OCI-LY1 (cell line): ENCODE measurements at regions not wholly inside any gene's neighbourhood (a gene's known extent, or its start where the extent isn't known, plus 50 kb on each side); places are given as distances from the start of the nearest gene placed in this dataset.

Experiments used
- H2AFZ ChIP-seq: fragments of 200-600 bp; sonication (generic), shearing (Covaris generic); 2 replicates; pipeline ENCODE4 v1.6.0; 2014; ENCODE audit warnings: antibody characterized with exemption, mild to moderate bottlenecking, low read length
- H3F3A ChIP-seq: fragments of 200-600 bp; sonication (generic), shearing (Covaris generic); 2 replicates; pipeline ENCODE4 v1.6.0; 2014; ENCODE audit warnings: mild to moderate bottlenecking, antibody characterized with exemption, low read length, moderate library complexity; ENCODE audit not compliant: insufficient read depth
- H3K27ac ChIP-seq: fragments of 200-600 bp; sonication (generic); 2 replicates; pipeline ENCODE4 v1.5.1; 2014; ENCODE audit warnings: low read length, mixed run types, mild to moderate bottlenecking, low read depth; ENCODE audit not compliant: poor library complexity, severe bottlenecking
- H3K27me3 ChIP-seq: fragments of 200-600 bp; sonication (generic); 2 replicates; pipeline ENCODE4 v1.6.0; 2014; ENCODE audit warnings: antibody characterized with exemption, mild to moderate bottlenecking, low read length, moderate library complexity; ENCODE audit not compliant: insufficient read depth
- H3K36me3 ChIP-seq: fragments of 200-600 bp; sonication (generic); 2 replicates; pipeline ENCODE4 v1.6.1; 2014; ENCODE audit warnings: mild to moderate bottlenecking, antibody characterized with exemption, low read length, moderate library complexity, mixed read lengths; ENCODE audit not compliant: insufficient read depth
- H3K4me1 ChIP-seq: fragments of 200-600 bp; sonication (generic); 2 replicates; pipeline ENCODE4 v1.5.1; 2014; ENCODE audit warnings: mild to moderate bottlenecking, low read length, moderate library complexity; ENCODE audit not compliant: insufficient read depth, severe bottlenecking
- H3K4me2 ChIP-seq: fragments of 200-600 bp; sonication (generic), shearing (Covaris generic); 2 replicates; pipeline ENCODE4 v1.6.1; 2014; ENCODE audit warnings: low read length
- H3K4me3 ChIP-seq: fragments of 200-600 bp; sonication (generic); 2 replicates; pipeline ENCODE4 v1.5.1; 2014; ENCODE audit warnings: low read length, low read depth, mild to moderate bottlenecking, mixed read lengths; ENCODE audit not compliant: poor library complexity, severe bottlenecking
- H3K79me2 ChIP-seq: fragments of 200-600 bp; shearing (Covaris generic); 2 replicates; pipeline ENCODE4 v1.6.1; 2016; ENCODE audit warnings: mixed run types, low read length, mixed read lengths; ENCODE audit not compliant: insufficient read depth
- H3K9ac ChIP-seq: fragments of 200-600 bp; sonication (generic), shearing (Covaris generic); 2 replicates; pipeline ENCODE4 v1.6.1; 2014; ENCODE audit warnings: mild to moderate bottlenecking, low read length, mixed read lengths
- H3K9me2 ChIP-seq: fragments of 200-600 bp; sonication (generic), shearing (Covaris generic); 2 replicates; pipeline ENCODE4 v1.6.1; 2014; ENCODE audit warnings: low read depth, mild to moderate bottlenecking, low read length, mixed read lengths
- H3K9me3 ChIP-seq: fragments of 200-600 bp; shearing (Covaris generic); 2 replicates; pipeline ENCODE4 v1.6.1; 2014; ENCODE audit warnings: low read length, mixed read lengths
- H4K20me1 ChIP-seq: fragments of 200-600 bp; sonication (generic), shearing (Covaris generic); 2 replicates; pipeline ENCODE4 v1.6.0; 2016; ENCODE audit warnings: mild to moderate bottlenecking, low read length; ENCODE audit not compliant: insufficient read depth
- EZH2 ChIP-seq: fragments of 200-600 bp; sonication (generic), shearing (Covaris generic); IDR thresholded peaks from 2 replicates; pipeline ENCODE4 v1.8.0; 2017; ENCODE audit warnings: borderline replicate concordance, mixed run types, mild to moderate bottlenecking, antibody characterized with exemption, low read length, moderate library complexity, mixed read lengths
- TF ChIP-seq, protein P1 (sequence below): fragments of 200-600 bp; sonication (generic), shearing (Covaris generic); IDR thresholded peaks from 2 replicates; pipeline ENCODE4 v1.5.1; 2017; ENCODE audit warnings: mild to moderate bottlenecking, antibody characterized with exemption, low read length, moderate library complexity, mixed read lengths

DNA sequence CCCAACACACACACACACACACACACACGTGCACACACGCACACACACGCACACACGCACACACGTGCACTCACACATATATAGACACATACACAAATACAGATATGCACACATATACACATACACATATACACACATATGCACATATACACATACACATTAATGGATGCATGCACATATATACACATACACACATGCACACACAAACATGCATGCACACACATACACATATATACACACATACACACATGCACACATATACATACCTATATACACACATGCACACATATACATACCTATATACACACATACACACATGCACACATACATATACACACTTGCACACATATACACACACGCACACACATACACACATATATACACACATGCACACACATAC is 312.4 kb upstream of the PFKP start:
- Histone ChIP-seq H3F3A (no peaks in the 10 kb centered on the region), H3K27me3 (no peaks in the 10 kb centered on the region), H3K9me3 (no peaks in the 10 kb centered on the region), H3K4me1 (no peaks in the 10 kb centered on the region), H2AFZ (no peak overlapping the region), H3K9ac (no peak overlapping the region), H3K9me2 (no peaks in the 10 kb centered on the region), H3K4me3 (no peak overlapping the region), H4K20me1 (no peaks in the 10 kb centered on the region), H3K79me2 (no peaks in the 10 kb centered on the region), H3K4me2 (no peak overlapping the region), H3K27ac (no peak overlapping the region), H3K36me3 (no peaks in the 10 kb centered on the region)
- TF ChIP-seq, protein P1, sequence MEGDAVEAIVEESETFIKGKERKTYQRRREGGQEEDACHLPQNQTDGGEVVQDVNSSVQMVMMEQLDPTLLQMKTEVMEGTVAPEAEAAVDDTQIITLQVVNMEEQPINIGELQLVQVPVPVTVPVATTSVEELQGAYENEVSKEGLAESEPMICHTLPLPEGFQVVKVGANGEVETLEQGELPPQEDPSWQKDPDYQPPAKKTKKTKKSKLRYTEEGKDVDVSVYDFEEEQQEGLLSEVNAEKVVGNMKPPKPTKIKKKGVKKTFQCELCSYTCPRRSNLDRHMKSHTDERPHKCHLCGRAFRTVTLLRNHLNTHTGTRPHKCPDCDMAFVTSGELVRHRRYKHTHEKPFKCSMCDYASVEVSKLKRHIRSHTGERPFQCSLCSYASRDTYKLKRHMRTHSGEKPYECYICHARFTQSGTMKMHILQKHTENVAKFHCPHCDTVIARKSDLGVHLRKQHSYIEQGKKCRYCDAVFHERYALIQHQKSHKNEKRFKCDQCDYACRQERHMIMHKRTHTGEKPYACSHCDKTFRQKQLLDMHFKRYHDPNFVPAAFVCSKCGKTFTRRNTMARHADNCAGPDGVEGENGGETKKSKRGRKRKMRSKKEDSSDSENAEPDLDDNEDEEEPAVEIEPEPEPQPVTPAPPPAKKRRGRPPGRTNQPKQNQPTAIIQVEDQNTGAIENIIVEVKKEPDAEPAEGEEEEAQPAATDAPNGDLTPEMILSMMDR = no peak
- TF ChIP-seq EZH2 = no peak

DNA sequence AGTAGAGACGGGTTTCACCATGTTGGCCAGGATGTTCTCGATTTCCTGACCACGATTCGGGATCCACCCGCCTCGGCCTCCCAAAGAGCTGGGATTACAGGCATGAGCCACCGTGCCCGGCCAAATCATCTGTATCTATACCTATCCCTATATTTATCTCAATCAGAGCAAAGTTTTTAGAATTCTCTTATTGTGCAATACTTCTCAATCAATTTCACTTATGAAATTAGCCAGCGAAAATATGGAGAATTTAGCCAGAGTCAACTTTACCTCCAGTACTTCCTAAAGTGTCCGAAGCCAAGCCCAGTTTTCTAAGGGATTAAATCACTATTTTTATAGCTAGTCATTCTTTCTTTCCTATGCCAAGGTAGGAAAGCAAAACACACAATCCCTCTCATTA is 319.1 kb upstream of the PFKP start:
- Histone ChIP-seq H3F3A (no peaks in the 10 kb centered on the region), H3K79me2 (no peaks in the 10 kb centered on the region), H3K4me2 (no peak overlapping the region), H3K27me3 (no peaks in the 10 kb centered on the region), H4K20me1 (no peaks in the 10 kb centered on the region), H3K36me3 (no peaks in the 10 kb centered on the region), H3K9me2 (no peaks in the 10 kb centered on the region), H3K9ac (no peak overlapping the region), H3K4me1 (no peaks in the 10 kb centered on the region), H3K9me3 (no peaks in the 10 kb centered on the region), H3K27ac (no peak overlapping the region), H3K4me3 (no peak overlapping the region), H2AFZ (no peak overlapping the region)
- TF ChIP-seq EZH2 = no peak
- TF ChIP-seq, protein P1 = no peak

DNA sequence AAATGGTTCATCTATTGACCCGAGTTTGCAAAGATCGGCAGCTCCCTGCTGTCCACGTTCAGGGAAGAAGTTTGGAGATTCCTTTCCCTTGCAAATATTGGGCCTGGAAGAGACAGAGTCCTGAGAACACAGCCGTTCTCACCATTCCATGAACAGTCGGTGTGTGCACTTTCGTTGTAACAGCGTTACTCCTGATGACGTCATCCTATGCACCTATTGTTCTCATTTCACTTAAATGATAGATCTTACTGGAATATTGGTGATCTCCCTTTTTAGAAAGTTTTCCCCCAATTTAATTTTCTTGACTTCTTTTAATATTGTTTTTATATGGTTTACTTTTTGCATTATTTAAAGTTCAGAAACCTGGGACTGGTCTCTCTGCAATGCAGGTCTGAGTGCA is 320.7 kb upstream of the PFKP start:
- no peak overlapping the region for H3K4me3 ChIP-seq
- no peaks in the 10 kb centered on the region for H3K4me1 ChIP-seq
- TF ChIP-seq EZH2 = no peak
- H3K36me3 ChIP-seq = no peaks in the 10 kb centered on the region
- H3K27ac ChIP-seq = no peak overlapping the region
- H3K9ac ChIP-seq = no peak overlapping the region
- no peak overlapping the region for H3K4me2 ChIP-seq
- H3K79me2 ChIP-seq = no peaks in the 10 kb centered on the region
- no peaks in the 10 kb centered on the region for H3K9me3 ChIP-seq
- no peak overlapping the region for H2AFZ ChIP-seq
- no peaks in the 10 kb centered on the region for H3K9me2 ChIP-seq
- H3K27me3 ChIP-seq = no peaks in the 10 kb centered on the region
- no peaks in the 10 kb centered on the region for H3F3A ChIP-seq
- no peaks in the 10 kb centered on the region for H4K20me1 ChIP-seq

DNA sequence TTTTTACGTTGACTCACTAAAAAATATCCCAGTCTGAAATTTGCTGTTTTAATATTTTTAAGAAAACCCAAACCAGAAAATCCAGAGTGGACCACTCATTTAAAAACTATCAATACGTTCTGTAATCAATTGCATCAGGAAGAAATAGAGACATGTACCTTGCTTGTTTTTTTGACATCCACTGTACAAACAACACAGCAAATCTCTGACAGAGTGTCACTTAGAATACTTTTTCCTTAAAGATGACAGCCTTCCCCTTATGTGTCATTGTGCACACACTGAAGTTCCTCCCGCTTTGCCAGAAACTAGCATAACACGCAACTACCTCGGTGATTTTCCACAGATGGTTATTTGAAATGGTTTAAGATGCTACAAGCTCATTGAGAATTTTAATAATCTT is 321.7 kb upstream of the PFKP start:
- Histone ChIP-seq H3F3A (no peaks in the 10 kb centered on the region), H3K9ac (no peak overlapping the region), H3K27ac (no peak overlapping the region), H3K4me2 (no peak overlapping the region), H2AFZ (no peak overlapping the region), H4K20me1 (no peaks in the 10 kb centered on the region), H3K36me3 (no peaks in the 10 kb centered on the region), H3K27me3 (no peaks in the 10 kb centered on the region), H3K4me1 (no peaks in the 10 kb centered on the region), H3K4me3 (no peak overlapping the region), H3K79me2 (no peaks in the 10 kb centered on the region), H3K9me2 (no peaks in the 10 kb centered on the region), H3K9me3 (no peaks in the 10 kb centered on the region)
- TF ChIP-seq, protein P1 = no peak
- TF ChIP-seq EZH2 = no peak
